Astrocyte of the cerebellum (primary cell): ENCODE measurements at regions not wholly inside any gene's neighbourhood (a gene's known extent, or its start where the extent isn't known, plus 50 kb on each side); places are given as distances from the start of the nearest gene placed in this dataset.

Source experiments
- DNase-seq: peaks from one replicate; pipeline ENCODE4 v3.0.0-alpha.2; 2011; ENCODE audit warnings: low read depth
- H3K4me3 ChIP-seq: 2 replicates; pipeline ENCODE4 v1.5.1; 2011; ENCODE audit warnings: mild to moderate bottlenecking, low read depth, low read length, moderate library complexity
- in situ Hi-C: cut with HindIII; loops from 2 replicates; pipeline ENCODE4 v1.10.0; 2017; ENCODE audit warnings: low sequenced_read_pairs
- TF ChIP-seq, protein P1 (sequence below): IDR thresholded peaks from 2 replicates; pipeline ENCODE4 v1.5.1; 2012; ENCODE audit warnings: low read length, low read depth, moderate library complexity, mild to moderate bottlenecking; ENCODE audit errors: missing control alignments

DNA sequence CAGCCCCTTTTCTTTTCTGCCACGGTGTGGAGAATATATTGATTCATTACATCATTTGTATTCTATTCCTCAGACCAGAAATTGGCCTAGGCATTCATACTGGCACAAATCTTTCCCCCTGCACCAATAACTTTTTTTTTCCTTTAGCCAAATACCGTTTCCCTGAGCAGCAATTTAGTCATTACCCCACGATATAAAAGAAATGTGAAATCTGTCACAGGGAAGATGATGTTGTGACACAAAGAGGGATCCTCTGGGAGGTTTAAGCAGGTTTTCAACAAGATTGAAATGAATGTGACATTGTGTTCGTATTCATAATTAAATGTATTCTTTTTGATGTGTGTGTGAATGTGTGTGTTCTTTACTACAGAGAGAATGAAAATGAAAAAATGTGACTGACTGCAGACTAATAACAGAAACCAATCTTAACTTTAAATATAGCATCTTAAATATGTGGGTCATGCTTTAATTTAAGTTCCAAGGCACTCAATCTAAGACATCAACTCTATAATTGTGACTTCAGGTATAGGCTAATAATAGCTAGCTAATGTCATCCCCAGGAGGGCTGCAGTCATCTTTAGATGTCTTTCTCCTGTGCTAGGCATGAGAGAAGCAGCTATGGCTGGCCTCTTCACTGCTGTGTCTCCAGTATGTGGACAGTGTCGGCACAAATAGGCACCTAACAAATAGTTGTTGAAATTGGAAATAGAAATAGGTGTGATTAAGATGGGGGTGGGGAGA lies 177.7 kb downstream of the BTBD3 start:
- TF ChIP-seq, protein P1, sequence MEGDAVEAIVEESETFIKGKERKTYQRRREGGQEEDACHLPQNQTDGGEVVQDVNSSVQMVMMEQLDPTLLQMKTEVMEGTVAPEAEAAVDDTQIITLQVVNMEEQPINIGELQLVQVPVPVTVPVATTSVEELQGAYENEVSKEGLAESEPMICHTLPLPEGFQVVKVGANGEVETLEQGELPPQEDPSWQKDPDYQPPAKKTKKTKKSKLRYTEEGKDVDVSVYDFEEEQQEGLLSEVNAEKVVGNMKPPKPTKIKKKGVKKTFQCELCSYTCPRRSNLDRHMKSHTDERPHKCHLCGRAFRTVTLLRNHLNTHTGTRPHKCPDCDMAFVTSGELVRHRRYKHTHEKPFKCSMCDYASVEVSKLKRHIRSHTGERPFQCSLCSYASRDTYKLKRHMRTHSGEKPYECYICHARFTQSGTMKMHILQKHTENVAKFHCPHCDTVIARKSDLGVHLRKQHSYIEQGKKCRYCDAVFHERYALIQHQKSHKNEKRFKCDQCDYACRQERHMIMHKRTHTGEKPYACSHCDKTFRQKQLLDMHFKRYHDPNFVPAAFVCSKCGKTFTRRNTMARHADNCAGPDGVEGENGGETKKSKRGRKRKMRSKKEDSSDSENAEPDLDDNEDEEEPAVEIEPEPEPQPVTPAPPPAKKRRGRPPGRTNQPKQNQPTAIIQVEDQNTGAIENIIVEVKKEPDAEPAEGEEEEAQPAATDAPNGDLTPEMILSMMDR, result no peak
- H3K4me3 ChIP-seq, result no peak overlapping the region
- DNase-seq, result no peak
- in situ Hi-C loops, result no loop called here

DNA sequence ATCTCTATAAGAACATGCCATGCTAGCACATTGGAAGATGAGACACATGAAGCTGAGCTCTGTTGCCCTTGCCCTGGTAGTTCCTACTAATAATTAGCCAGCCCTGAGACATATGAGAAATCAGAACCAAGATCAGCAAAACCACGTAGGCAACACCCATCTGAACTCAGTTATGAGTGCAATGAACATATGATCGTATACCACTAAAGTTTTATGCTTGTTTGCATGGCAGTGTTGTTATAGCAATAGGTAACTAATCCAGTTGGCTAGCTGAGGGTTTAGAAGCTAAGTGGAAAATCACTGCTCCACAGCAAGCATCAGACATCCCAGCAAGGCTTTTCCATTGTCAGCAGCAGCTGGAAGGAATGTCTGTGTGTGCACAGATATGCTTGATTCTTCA lies 180.7 kb downstream of the BTBD3 start:
- TF ChIP-seq, protein P1, result no peak
- in situ Hi-C loops, result no loop called here
- no peak for DNase-seq
- no peak overlapping the region for H3K4me3 ChIP-seq

DNA sequence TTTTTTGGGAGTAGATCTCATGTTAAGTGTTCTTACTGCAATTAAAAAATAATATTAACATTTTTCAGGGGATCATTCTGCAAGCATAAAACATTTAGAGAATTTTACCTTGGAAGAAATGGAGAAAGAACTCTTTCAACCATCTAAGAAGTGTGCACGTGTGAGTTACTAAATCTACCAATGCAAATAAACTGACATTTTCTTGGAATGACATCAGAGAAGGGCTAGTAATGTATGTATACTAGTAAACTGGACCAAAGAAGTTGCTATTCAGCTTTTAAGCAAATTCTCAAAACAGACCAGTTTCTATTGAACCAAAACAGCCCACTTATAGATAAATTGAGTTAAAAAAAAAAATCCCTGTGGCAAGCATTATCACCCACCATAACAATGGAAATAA lies 191.2 kb downstream of the BTBD3 start:
- TF ChIP-seq, protein P1, result no peak
- in situ Hi-C loops, result no loop called here
- H3K4me3 ChIP-seq, result no peak overlapping the region
- no peak for DNase-seq

DNA sequence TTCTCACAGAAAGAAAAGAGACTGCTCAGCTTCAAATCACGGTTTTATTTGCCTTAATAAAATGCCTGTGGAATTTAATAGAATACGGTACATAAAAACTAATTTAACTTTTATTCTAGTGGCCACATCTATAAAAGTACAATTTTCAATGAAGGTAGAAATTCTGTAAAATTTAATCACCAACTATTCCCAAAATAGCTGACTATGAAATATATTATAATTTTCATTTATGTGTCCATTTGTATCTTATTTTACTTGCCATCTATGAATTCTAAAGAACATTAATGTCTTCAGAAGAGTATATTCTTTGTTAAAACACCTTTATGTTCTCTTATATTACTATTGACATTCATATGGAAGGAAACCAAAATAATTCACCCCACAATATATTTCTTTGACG lies 192.6 kb downstream of the BTBD3 start:
- no peak for DNase-seq
- TF ChIP-seq, protein P1, result no peak
- no peak overlapping the region for H3K4me3 ChIP-seq
- in situ Hi-C loops, result no loop called here

DNA sequence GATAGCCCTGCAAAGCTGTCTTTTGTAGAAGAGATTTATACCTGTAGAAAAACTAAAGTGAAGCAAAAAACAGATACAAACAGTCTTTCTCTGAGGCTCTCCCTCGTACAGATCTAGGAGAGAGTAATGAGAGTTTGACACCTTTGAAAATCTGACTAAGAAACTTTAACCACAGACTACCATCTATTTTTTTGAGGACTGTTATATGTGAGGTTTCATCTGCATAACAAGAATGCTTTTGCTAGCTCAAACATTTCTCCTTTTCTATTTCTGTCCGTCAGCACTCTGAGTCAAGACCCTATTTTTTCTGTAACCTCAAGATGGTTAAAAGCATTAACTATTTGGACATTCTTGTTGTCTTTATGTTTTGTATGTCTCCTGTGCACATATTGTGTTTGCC lies 193.0 kb downstream of the BTBD3 start:
- in situ Hi-C loops, result no loop called here
- DNase-seq, result peak; percentile 47
- no peak overlapping the region for H3K4me3 ChIP-seq
- TF ChIP-seq, protein P1, result no peak

DNA sequence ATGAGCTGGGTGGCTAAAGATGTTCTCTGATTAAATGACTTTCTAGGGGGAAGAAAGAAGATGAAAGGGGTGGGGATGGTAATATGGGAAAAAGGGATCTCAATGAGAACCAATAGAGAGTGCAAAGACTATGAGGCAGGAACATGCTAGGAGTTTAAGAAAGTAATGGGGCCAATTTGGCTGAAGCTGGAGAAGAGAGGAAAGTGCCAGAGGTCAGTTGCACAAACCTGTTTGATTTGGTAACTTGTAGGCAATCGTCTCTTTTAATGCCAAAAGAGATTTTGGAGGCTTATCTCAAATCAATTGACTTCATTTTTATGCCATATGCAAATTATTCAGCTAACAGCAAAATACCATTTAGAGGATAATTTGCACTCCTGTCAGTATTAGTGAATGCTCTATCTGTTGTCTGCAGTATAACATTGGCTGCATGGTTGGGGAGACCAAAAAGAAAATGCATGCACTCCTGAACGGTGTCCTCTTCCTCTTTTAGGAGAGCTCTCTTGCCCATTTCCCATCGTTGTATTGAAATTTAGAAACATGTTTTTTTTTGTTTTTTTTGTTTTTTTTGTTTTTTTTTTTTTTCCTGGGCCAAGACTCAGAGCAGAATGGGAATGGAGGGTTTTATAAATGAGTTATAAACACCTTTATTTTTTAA lies 193.9 kb downstream of the BTBD3 start:
- no peak overlapping the region for H3K4me3 ChIP-seq
- no peak for DNase-seq
- in situ Hi-C loops, result no loop called here
- TF ChIP-seq, protein P1, result no peak
